B cell (primary cell): ENCODE measurements at regions not wholly inside any gene's neighbourhood (a gene's known extent, or its start where the extent isn't known, plus 50 kb on each side); places are given as distances from the start of the nearest gene placed in this dataset.
A peak's percentile ranks its signal among the peaks of the same experiment; 100 is the strongest.

Experiments
- ATAC-seq: fragments of 200-7000 bp; cut with Tn5 transposase; one replicate; pipeline ENCODE4 v1.10.0; 2021; ENCODE audit warnings: low read depth, mild to moderate bottlenecking, moderate number of reproducible peaks, moderate library complexity
- CTCF ChIA-PET: fragments of 350-600 bp; sonication (Branson Sonifier 250); formaldehyde crosslinking; loops from one replicate; lab custom pipeline; 2021; ENCODE audit warnings: antibody characterized with exemption, inconsistent platforms; lab: Charles Lee
- POLR2A ChIA-PET: fragments of 350-600 bp; sonication (Branson Sonifier 250); formaldehyde crosslinking; loops from one replicate; lab custom pipeline; 2021; ENCODE audit warnings: antibody characterized with exemption; lab: Charles Lee
- DNase-seq: peaks from one replicate; pipeline ENCODE4 v3.0.0; 2013
- H2AFZ ChIP-seq: 2 replicates; pipeline ENCODE4 v1.6.1; 2012; ENCODE audit warnings: mild to moderate bottlenecking, low read depth, low read length; ENCODE audit not compliant: insufficient read depth, poor library complexity, severe bottlenecking
- H3K27ac ChIP-seq, 2 donors: 1 replicate in 1 of 2; 2 replicates in 1 of 2; pipeline ENCODE4 v1.5.1; 2012 to 2013; ENCODE audit warnings: low read length in 2 of 2, mild to moderate bottlenecking in 2 of 2, moderate library complexity in 1 of 2
- H3K27me3 ChIP-seq, 4 experiments: fragments of 200-600 bp in 1 of 4; sonication (generic) in 1 of 4; replicated peaks in 1 of 4; 1 replicate in 2 of 4; 2 replicates in 2 of 4; pipeline versions ENCODE4 v1.6.1 to v1.7.0; 2013 to 2016; ENCODE audit warnings: low read length in 3 of 4, mild to moderate bottlenecking in 2 of 4, mixed read lengths in 1 of 4, moderate library complexity in 1 of 4; ENCODE audit not compliant: insufficient read depth in 4 of 4, control insufficient read depth in 3 of 4; ENCODE audit errors: control extremely low read depth in 1 of 4
- H3K36me3 ChIP-seq, 2 experiments: replicated peaks in 1 of 2; 1 replicate in 1 of 2; 2 replicates in 1 of 2; pipeline versions ENCODE4 v1.6.1 to v1.7.1; 2013; ENCODE audit warnings: low read length in 1 of 2; ENCODE audit not compliant: insufficient read depth in 2 of 2, control insufficient read depth in 1 of 2; ENCODE audit errors: control extremely low read depth in 1 of 2, extremely low read depth in 1 of 2
- H3K4me1 ChIP-seq, 2 donors: fragments of 200-600 bp in 1 of 2; sonication (generic) in 1 of 2; 1 replicate in 1 of 2; 2 replicates in 1 of 2; pipeline versions ENCODE4 v1.5.1 to v1.6.1; 2013 to 2017; ENCODE audit warnings: low read length in 2 of 2; ENCODE audit not compliant: control insufficient read depth in 2 of 2, insufficient read depth in 2 of 2
- H3K4me2 ChIP-seq: replicated peaks from 2 replicates; pipeline ENCODE3; 2012; ENCODE audit warnings: mild to moderate bottlenecking, low read depth, low read length; ENCODE audit not compliant: poor library complexity, severe bottlenecking
- H3K4me3 ChIP-seq, 5 experiments: fragments of 200-600 bp in 1 of 5; sonication (generic) in 1 of 5; 1 replicate in 3 of 5; 2 replicates in 2 of 5; pipeline versions ENCODE4 v1.5.1 to v1.7.0; 2011 to 2016; ENCODE audit warnings: low read length in 4 of 5, mild to moderate bottlenecking in 4 of 5, low read depth in 2 of 5, control low read depth in 1 of 5, moderate library complexity in 1 of 5; ENCODE audit not compliant: insufficient read depth in 1 of 5; ENCODE audit errors: control extremely low read depth in 1 of 5, extremely low read depth in 1 of 5
- H3K79me2 ChIP-seq: fragments of 200-600 bp; sonication (generic); one replicate; pipeline ENCODE4 v1.6.0; 2016; ENCODE audit warnings: low read length; ENCODE audit not compliant: control insufficient read depth, insufficient read depth
- H3K9ac ChIP-seq: fragments of 200-600 bp; sonication (generic); 2 replicates; pipeline ENCODE4 v1.6.1; 2017; ENCODE audit warnings: mild to moderate bottlenecking, low read length, moderate library complexity
- H3K9me3 ChIP-seq, 3 donors: one replicate each; pipeline versions ENCODE4 v1.6.1 to v1.7.1; 2013; ENCODE audit warnings: low read length in 2 of 3; ENCODE audit not compliant: control insufficient read depth in 2 of 3, insufficient read depth in 1 of 3; ENCODE audit errors: control extremely low read depth in 1 of 3
- H4K20me1 ChIP-seq: 2 replicates; pipeline ENCODE4 v1.6.0; 2012; ENCODE audit warnings: mild to moderate bottlenecking, low read length; ENCODE audit not compliant: insufficient read depth, control insufficient read depth, poor library complexity, severe bottlenecking
- H3K27ac Mint-ChIP-seq: one replicate; pipeline ENCODE4 v1.8.0; 2021; ENCODE audit warnings: mixed read lengths
- H3K27me3 Mint-ChIP-seq: one replicate; pipeline ENCODE4 v1.8.0; 2021; ENCODE audit warnings: mixed read lengths
- H3K4me1 Mint-ChIP-seq: one replicate; pipeline ENCODE4 v1.8.0; 2021; ENCODE audit warnings: mixed read lengths
- H3K4me3 Mint-ChIP-seq: one replicate; pipeline ENCODE4 v1.8.0; 2021; ENCODE audit warnings: mixed read lengths
- H3K9me3 Mint-ChIP-seq: one replicate; pipeline ENCODE4 v1.8.0; 2022; ENCODE audit warnings: mixed read lengths; ENCODE audit not compliant: insufficient read depth
- CTCF ChIP-seq: fragments of 200-600 bp; IDR thresholded peaks from one replicate; pipeline ENCODE4 v1.8.0; 2022; ENCODE audit warnings: antibody characterized with exemption, mild to moderate bottlenecking
- EZH2 ChIP-seq: IDR thresholded peaks from 2 replicates; pipeline ENCODE4 v1.6.1; 2012; ENCODE audit warnings: borderline replicate concordance, low read depth, mild to moderate bottlenecking, moderate library complexity, low read length; ENCODE audit not compliant: insufficient read depth, poor library complexity, severe bottlenecking
- WGBS: methylation state at CpG from one replicate; pipeline ENCODE4 v1.1.5; 2013; ENCODE audit warnings: missing lambda C conversion rate; ENCODE audit not compliant: insufficient coverage; 5-methylcytosine and 5-hydroxymethylcytosine counted together
- intact Hi-C: fragments of 100-400 bp; cut with micrococcal nuclease; formaldehyde crosslinking; loops from one replicate; pipeline ENCODE4 v1.10.0; 2022

DNA sequence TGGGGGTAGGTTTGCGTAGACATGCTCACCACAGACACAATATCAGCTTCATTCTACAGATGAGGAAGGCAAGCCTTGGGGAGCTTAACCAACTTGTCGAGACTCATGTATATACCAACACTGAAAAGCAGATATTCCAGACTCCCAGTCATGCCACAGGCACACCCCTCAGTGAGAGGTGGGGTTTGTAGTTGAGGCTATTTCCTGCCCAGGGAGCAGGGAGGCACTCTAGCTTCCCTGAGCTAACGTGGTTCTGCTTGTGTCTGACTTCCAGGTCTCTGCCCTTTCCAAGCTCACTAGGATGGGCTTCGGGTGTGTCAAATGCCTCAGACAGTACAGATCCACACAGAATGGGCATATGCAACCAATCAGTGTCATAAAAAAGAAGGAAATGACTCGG lies 122.3 kb upstream of the RUNX1 start:
- H3K79me2 ChIP-seq: no peaks in the 10 kb centered on the region
- DNase-seq (no peak), ATAC-seq (no peak)
- H3K9me3 Mint-ChIP-seq: peaks cover 2% of the 10 kb centered on the region
- no peaks in the 10 kb centered on the region for H3K36me3 ChIP-seq
- H3K9ac ChIP-seq: no peak overlapping the region
- H3K27me3 Mint-ChIP-seq: no peaks in the 10 kb centered on the region
- POLR2A ChIA-PET: no interaction called here
- no peak for TF ChIP-seq CTCF
- no peak for TF ChIP-seq EZH2
- 64% methylated on average over 3 of the region's 5 CpGs for WGBS
- H3K4me3 Mint-ChIP-seq: no peak overlapping the region
- intact Hi-C loops: no loop called here
- H3K27ac Mint-ChIP-seq: no peak overlapping the region
- no peak overlapping the region for H3K27ac ChIP-seq
- H4K20me1 ChIP-seq: no peaks in the 10 kb centered on the region
- no peaks in the 10 kb centered on the region for H3K27me3 ChIP-seq
- CTCF ChIA-PET: no interaction called here
- peaks cover 19 to 21% of the 10 kb centered on the region in 2 donors for H3K4me1 ChIP-seq
- H3K4me3 ChIP-seq: no peak overlapping the region
- H3K9me3 ChIP-seq: peaks cover 0 to 5% (median 4%) of the 10 kb centered on the region in 3 donors
- no peak overlapping the region for H2AFZ ChIP-seq
- no peak overlapping the region for H3K4me2 ChIP-seq
- H3K4me1 Mint-ChIP-seq: peaks cover 18% of the 10 kb centered on the region

DNA sequence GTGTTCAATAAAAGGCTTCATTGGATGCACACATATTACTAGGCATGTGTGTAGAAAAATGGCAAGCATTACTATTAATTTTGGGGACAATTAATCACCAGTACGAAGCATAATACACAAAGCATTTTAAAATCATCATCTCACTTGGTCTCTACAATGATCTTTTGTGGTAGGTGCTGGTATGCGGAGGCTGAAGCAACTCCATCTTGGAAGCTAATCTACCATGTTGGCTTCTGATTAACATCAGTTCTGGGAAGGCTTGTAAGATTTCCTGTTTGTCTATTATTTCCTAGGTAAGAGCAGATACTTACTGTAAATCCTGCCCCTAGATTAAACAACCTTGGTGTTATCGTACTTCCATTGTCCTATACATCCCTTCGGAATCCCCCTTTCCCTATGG lies 121.7 kb upstream of the RUNX1 start:
- Histone ChIP-seq H3K9me3 (peaks cover 0 to 5% (median 4%) of the 10 kb centered on the region in 3 donors), H3K4me3 (no peak overlapping the region), H3K27ac (no peak overlapping the region), H3K27me3 (no peaks in the 10 kb centered on the region), H3K4me1 (peaks cover 19 to 21% of the 10 kb centered on the region in 2 donors), H4K20me1 (no peaks in the 10 kb centered on the region), H3K79me2 (no peaks in the 10 kb centered on the region), H3K4me2 (peak overlapping the region; percentile 28), H3K36me3 (no peaks in the 10 kb centered on the region), H3K9ac (no peak overlapping the region), H2AFZ (no peak overlapping the region)
- TF ChIP-seq EZH2 (no peak), CTCF (no peak)
- intact Hi-C loops: no loop called here
- 100% methylated on average over 2 of the region's 4 CpGs for WGBS
- Mint-ChIP-seq H3K4me3 (no peak overlapping the region), H3K27ac (no peak overlapping the region), H3K9me3 (peaks cover 2% of the 10 kb centered on the region), H3K27me3 (no peaks in the 10 kb centered on the region), H3K4me1 (peaks cover 18% of the 10 kb centered on the region)
- ChIA-PET POLR2A (no interaction called here), CTCF (interaction anchor here (1.2 kb wide), 1 partner anchor 8 kb away, joined by 3 read pairs; no protein-coding TSS in a partner anchor)
- DNase-seq (no peak), ATAC-seq (no peak)
